GM21390 (cell line): ENCODE measurements at regions not wholly inside any gene's neighbourhood (a gene's known extent, or its start where the extent isn't known, plus 50 kb on each side); places are given as distances from the start of the nearest gene placed in this dataset.
"Not testable (repeated sequence)": the region's sequence is repeated elsewhere in the genome, so short reads cannot be mapped to it uniquely, and the experiment has no call there.

ENCODE experiments used
- ATAC-seq: cut with Tn5 transposase; IDR thresholded peaks from one replicate; pipeline ENCODE4 v1.9.1; 2021; ENCODE audit not compliant: unreplicated experiment

DNA sequence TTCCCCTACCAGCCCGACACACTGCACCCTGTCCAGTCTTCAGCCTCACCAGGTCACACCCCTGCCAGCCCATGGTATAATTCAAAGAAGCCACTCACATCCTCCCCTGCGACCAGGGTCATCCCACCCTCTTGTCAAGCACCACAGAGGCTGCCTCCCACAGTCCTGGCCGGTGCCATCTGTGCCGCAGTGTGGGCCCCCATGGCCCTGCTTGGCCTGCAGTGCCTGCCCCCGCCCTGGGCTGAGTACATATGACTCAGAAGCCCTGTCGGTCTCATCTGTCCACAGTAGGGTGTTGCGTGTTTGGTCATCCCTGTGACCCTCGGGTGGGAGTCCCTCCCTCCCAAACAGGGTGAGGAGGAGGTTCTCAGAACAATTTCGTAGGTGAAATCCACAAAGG is 190.8 kb upstream of the AJAP1 start:
- no peak for ATAC-seq

DNA sequence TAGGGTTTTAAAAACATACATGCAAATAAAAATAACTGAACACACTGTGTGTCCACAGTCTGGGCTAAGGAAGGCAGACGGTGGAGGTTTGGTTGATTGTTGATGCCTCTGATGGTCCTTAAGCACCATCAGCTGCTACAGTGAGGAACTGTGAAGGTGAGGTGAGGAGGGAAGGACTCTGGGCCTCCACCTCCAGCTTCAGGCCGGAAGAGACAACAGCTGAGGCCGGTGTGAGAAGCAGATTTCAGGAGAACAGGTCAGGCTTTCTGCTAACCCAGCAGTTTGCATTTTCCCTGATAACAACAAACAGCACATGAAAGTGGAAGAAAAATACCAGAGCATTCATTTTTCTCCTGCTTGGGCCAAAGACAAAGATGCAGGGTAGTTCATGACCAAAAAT is 189.9 kb upstream of the AJAP1 start:
- no peak for ATAC-seq

DNA sequence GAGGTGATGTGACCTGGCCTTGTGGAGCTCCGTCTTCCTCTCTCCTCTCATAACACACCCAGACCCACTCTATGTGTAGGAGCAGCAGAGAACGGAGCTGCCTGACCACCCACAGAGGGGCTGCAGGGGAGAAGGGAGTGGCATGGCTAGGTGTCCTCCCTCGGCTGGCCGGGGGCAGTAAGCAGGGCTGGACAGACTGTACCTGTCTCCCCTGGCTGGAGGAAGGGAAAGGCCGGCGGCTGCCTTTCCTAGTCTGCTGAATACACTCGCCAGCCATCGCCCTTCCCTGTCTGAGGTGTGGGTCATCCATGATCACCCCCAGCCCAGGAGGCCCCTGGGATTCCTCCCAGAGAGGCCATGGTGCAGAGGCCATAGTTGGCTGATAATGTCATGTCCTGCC is 187.2 kb upstream of the AJAP1 start:
- ATAC-seq, result no peak

DNA sequence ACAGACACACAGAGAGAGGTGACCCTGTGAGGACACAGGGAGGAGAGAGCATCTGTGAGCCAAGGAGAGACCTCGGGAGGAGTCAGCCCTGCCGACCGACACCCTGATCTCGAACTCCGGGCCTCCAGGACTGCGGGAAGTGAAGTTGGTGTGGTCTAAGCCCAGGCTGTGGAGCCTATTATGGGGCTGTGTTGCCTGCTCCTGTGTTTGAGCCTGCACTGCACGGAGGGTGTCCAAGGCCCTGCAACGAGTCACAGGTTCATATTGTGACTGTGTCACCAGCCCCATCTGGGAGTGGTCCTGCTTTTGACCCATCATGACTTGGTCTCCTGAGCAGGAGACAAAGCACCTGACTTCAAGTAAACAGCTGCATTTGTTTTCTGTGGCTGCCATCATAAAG is 186.0 kb upstream of the AJAP1 start:
- ATAC-seq, result no peak

DNA sequence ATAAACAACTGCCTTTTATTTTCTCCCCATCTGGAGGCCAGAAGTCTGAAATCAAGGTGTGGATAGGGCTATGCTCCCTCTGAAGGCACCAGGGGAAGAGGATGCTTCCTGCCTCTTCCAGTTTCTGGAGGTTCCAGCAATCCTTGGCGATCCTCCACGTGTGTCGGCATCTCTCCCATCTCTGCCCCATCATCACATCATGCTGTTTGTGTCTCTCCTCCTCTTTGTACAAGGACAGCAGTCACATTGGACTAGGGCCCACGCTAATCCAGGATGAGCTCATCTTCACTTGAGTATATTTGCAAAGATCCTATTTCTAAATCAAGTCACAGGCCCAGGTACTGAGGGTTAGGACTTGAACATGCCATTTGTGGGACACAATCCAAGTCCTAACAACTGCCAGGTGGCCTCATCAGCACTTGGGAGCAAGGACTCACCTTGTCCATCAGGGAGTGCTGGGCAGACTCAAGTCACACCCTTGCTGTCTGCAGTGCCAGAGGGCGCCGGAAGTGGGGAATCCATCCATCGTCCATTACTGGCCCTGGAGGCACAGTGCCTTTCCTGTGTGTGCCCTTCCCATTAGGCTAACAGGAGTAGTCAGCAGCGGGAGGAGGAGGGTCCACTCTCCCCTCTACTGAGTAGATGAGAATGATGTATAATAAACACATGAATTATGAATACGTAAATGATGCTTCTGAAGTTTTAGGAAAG is 185.4 kb upstream of the AJAP1 start:
- no peak for ATAC-seq

DNA sequence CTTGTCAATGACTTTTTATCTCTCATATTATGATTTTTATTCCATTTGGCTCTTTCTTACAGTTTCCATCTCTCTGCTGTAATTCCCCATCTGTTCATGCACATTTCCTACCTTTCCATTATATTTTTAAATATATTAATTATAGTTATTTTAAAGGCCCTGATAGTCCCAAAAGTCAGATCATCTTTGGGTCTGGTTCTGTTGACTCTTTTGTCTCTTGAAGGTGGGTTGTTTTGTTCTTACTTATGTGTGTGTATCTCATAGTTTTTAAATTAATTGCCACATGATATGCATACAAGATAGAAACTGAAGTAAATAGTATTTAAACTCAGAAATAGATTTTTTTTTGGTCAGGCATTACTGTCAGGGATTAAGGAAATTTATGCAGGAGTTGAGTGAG is 178.0 kb upstream of the AJAP1 start:
- ATAC-seq, result no peak

DNA sequence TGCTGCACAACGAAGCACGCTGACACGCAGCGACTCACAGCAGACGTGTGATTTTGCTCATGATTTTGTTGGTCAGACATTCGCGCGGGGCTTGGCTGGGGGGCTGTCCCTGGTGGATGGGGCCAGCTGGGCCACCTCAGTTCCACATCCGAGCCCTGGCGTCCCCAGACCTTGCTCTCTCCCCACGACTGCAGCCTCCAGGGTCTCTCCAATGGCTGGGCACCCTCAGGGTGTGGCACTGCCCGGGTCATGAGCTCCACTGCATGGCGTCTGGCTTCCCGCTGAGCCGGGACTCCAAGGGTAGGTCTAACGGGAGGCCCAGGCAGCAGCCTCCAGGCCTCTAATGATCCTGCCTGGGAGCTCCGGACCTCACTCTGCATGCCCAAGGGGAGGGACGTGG is 173.0 kb upstream of the AJAP1 start:
- ATAC-seq, result no peak

DNA sequence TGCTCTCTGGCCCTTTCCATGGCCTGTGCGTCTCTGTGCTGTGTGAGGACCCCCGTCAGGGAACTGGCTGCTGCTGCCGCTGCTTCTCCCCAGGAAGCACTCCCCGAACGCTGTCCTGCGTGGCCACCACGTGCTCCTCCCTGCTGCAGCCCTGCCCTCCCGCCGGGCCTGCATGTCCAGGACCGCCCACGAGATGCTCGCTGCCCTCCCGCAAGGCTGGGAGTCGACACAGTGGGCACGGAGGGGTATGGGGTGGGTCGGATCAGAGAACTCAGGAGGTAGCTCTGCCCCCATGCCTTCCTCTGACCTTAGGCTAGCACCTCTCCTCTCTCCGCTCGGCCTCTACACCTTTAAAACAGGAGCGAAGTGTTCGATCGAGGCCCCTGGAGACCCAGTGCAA is 171.9 kb upstream of the AJAP1 start:
- ATAC-seq, result no peak

DNA sequence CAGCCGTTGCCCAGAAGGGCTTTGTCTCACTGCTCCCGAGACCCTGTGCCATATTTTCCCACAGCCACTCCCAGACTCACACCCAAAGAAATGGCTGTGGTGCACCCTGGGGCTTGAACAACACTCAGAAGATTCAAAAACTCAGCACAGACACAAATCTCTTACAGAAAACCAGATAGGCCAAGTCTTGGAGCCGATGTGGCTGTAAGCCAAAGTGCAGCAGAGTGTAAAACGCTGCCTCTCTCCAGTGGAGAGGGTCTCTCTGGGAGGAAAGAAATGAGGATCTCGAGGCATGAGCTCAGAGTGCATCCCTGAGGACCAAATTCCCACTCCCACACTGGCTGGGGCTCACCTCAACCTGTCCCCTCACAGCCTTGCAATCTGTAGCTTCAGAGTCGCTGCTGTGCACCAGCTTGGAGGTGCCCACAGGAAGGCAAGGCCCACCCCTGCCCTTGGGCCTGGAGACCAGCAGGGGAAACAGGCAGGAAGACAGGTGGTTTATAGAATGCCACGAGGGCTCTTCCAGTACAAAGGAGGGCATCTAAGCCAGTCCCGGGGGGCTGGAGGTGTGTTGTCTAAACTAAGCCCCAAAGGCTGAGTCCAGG is 171.3 kb upstream of the AJAP1 start:
- no peak for ATAC-seq

DNA sequence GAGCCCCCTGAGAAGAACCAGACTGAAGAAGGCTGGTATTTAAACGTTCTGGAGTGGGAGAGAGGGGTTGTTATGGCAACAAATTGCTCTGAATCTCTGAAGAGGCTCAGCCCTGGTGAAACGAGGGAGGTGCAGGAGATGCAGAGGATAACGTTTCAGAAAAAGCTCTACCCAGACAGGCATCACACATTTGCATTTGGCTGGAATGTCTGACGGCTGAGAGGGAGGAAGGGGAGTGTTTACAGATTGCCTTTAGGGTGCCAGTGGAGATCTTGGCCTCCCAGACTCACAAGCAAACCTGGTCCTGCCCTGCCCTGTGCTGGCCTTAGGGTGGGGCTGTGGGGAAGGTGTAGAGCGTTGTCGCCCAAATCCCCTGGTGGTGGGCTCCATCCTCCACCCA is 169.0 kb upstream of the AJAP1 start:
- no peak for ATAC-seq

DNA sequence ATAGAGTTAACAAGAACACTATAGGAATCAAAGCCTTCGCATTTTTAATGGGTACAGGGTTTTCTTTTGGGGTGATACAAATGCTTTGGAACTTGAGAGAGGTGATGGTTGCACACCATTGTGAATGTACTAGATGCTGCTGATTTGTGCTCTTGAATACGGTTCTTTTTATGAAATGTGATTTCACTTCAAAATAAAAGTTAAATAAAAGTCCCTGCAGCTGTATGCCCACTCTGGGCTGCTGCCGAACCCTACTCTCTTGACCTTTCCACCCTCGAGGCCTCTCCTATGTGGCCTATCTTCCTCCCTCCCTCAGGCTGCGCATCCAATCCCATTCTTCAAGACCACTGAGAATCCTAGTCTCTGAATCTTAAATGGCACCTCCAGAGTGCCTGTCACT is 168.5 kb upstream of the AJAP1 start:
- ATAC-seq, result no peak

DNA sequence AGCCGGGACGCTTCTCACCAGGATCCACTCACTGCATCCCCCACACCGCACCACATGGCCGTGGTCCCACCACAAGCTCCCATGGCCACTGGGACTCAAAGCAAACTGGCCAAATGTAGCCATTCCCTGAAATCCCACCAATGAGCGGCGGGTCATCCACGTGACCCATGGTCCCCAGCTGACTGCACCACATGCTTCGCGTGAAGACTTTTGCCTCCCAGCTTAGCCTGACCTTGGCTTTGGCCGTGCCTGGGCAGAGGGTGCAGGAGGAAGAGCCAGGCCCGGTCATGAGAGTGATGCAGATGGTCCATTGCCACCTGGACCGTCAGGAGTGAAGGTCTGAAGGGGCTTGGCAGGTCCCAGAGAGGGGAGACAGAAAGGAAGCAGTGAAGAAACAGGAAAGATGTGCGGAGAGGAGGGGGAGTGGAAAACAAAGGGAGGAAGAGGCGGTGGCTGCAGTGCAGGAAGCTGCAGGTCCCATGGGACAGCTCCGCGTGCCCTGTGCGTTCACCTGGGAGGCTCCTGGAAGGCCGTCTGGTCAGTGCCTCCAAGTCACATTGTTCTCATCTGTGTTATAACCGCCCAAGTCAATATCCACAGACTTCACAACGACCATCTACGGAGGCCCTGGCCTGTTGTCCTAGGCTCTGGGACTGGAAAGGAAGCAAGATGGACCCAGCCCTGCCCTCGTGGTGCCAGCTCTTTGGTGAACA is 167.8 kb upstream of the AJAP1 start:
- no peak for ATAC-seq

DNA sequence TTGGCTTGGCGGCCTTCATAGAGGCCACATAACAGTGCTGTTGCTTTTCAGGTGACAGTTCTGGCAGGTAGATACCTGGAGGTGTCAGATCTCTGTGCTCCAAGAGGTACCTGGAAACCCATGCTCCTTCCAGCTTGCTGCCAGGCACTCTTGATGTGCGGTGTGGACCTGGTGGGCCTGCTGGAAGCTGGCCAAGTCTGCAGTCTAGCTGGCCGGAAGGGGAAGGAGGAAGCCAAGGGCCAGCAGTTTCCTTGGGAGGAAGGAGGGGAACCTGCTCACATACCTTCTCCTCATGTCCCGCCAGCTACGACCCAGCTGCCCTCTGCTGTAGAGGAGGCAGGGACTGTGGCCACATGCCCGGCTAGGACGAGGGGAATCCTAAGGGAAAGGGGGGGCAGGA is 166.4 kb upstream of the AJAP1 start:
- ATAC-seq, result no peak

DNA sequence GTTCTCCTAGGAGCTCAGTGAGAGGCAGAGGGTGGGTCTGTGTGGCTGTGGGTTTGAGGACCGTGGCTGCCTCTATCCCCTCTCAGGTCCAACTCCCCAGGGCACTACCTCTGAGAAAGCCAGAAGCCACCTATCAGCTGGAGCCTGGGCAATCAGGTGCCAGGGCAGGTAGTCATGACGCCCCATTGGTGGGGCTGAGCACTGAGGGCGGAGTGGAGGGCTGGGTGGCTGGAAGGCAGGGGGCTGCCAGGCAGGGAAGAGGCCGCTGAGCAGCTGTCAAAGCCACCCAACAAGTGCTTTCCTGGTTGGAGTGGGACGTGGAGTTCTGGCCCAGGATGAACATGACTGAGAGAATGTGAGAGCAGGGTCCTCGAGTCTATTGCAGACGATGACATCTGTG is 164.9 kb upstream of the AJAP1 start:
- ATAC-seq, result no peak

DNA sequence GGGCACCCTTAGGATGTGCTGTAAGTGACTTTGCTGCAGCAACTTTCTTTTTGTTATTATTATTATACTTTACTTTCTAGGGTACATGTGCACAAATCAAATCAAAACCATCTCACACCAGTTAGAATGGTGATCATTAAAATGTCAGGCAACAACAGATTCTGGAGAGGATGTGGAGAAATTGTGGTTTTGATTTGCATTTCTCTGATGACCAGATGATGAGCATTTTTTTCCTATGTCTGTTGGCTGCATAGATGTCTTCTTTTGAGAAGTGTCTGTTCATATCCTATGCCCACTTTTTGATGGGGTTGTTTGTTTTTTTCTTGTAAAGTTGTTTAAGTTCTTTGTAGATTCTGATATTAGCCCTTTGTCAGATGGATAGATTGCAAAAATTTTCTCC is 164.4 kb upstream of the AJAP1 start:
- ATAC-seq, result not testable (repeated sequence)

DNA sequence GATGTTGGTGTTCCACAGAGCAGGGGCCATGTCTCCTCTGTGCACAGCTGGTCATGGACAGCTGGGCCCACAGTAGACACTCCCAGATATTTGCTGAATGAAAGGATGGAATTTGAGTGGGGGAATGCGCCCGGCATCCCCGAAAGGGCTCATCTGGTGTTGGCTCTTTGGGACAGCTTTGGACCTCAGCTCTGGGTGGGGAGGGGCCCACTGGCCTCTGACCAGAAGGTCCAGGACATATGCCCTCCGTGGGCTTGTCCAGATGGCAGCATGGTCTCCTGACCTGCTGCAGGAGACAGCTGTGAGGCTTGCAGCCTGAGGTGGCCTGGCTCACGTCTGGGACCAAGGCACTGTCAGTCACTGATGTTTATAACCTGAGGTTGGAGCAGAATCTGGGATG is 160.4 kb upstream of the AJAP1 start:
- ATAC-seq, result no peak

DNA sequence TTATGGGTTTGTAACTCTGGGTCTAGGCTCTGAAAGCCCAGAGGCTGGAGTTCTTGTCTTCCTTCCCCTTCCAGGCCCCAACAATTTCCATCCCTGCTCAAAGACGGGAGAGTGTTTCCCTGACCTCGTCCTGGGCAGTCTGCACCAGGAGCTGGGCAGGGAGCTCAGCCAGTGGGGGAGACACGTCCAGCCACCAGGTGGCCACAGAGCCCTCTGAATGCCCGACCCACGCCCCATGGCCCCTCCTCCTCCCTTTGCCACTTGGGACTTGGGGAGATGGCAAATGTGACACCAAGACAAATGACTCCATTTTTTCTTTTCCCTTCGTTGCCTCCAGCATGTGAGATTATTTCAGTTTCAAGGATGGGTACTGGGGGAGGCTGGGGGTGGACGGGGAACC is 159.9 kb upstream of the AJAP1 start:
- no peak for ATAC-seq

DNA sequence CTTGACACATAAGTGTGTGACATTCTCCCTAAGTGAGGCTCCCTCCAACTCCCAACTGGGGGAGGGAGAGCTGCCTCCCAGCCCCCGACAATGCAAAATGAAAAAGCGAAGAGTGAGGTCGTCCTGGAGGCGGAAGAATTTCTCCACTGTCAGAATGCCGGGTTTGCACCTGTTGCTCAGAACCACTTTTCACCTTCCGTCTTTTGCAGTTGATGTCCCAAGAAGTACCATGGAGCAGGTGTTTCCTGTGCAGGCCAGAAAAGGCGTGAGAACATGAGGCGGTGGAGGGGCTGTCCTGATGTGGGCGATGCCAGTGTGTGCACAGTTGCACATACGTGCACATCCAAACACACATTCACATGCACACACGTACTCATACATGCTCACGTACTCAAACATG is 158.6 kb upstream of the AJAP1 start:
- no peak for ATAC-seq

DNA sequence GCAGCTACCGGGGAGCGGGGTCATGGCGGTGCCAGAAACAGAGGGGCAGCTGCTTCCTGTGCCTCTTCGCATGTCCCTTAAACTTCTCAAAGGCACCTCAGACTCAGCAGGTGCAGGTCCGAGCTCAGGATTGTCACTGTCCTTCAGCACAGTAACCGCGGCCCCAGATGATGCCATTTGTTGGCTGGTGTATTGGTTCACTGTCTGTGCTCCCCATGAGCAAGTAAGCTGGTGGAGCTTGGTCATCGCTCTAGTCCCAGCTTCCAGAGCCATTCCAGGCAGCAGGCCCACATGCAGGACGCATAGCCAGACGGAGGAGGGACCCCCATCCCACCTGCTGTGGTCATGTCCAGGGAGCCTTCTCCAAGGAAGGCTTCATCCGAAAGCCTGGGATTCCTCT is 154.0 kb upstream of the AJAP1 start:
- no peak for ATAC-seq

DNA sequence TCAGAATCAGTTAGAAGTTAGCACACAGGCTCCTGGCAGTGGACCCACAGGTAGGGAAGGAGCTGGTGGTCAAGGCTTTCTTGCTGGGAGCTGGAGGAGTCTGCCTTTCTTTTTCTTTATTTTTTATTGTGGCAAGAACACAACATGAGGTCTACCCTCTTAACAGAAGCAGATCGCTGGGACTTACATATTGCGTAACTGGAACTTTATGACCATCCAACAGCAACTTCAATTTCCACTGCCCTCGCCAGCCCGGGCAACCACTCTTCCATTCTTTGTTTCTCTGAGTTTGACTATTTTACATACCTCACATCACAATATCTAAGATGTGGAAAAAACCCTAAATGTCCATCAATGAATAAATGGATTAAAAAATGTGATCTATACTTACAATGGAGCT is 147.8 kb upstream of the AJAP1 start:
- no peak for ATAC-seq

DNA sequence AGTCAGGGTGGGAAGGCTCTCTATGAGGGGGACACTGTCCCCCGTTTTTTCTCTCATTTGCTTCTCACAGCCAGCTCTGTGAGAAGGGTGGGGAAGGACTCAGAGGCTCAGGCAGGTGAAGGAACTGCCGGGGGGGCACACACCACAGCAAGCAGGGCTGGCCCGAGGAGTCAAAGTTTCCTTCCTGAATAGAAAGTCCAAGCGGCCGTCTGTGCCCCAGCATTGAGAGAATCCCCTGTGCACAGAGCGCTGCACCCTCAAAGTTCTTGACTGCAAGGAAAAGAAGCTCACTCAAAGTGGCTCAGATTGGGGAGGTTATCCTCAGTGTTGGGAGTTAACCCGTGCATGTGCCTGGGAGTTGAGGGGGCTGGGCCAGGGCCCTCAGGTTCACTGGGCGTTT is 145.2 kb upstream of the AJAP1 start:
- no peak for ATAC-seq

DNA sequence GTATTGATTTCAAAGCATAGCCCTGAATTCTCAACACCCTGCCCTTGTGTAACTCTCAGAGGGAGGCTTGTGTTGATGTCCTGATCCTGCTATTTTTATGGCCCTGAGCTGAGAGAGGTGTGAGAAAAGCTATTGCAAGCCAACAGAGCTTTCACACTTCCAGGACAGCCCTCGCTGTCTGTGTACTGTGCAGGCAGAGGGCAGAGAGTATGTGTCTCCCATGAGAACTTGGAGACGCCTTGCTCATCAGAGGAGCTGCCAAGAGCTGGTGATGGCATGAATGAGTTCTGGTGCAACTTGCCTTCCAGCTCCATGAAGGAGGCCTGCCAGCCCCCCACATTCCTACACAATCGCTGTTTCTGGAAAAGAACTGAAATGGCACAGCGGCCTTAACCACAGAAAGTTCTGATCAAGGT is 144.1 kb upstream of the AJAP1 start:
- ATAC-seq, result no peak

DNA sequence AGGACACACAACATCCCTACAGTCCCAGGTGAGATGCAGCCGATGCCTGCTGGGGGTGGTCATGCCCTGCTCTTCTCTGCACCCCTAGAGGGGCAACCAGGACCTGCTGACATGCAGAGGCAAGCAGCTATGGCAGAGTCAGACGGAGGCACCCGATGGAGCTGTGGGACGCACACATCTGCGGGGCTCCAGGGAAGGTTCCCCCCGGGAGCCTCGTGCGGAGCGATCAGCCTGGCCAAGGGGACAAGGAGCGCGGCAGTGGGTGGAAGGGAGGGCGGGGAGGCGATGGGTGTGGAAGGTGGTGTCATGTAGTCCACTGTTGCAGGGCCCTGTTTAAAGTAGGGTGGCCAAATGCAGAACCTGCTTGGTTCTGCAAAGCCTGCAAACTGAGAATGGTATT is 143.0 kb upstream of the AJAP1 start:
- ATAC-seq, result no peak
